A549 (cell line): ENCODE measurements at regions not wholly inside any gene's neighbourhood (a gene's known extent, or its start where the extent isn't known, plus 50 kb on each side); places are given as distances from the start of the nearest gene placed in this dataset.

Experiments
- CEBPB ChIP-seq, 2 experiments: fragments of >200 bp in 1 of 2; sonication (Bioruptor Twin) in 1 of 2; formaldehyde crosslinking in 1 of 2; IDR thresholded peaks; 2 replicates each; pipeline ENCODE4 v1.6.1; 2012 to 2016
- CHD4 ChIP-seq: fragments of 200-600 bp; sonication (generic); IDR thresholded peaks from 2 replicates; pipeline ENCODE4 v1.6.1; 2016; ENCODE audit warnings: antibody characterized with exemption, mild to moderate bottlenecking, borderline replicate concordance
- CTCF ChIP-seq: fragments of >200 bp; sonication (Bioruptor Twin); formaldehyde crosslinking; IDR thresholded peaks from 3 replicates; pipeline ENCODE4 v1.5.1; 2016
- FOSB ChIP-seq: fragments of 250-450 bp; sonication (Bioruptor Pico); IDR thresholded peaks from 2 replicates; pipeline ENCODE4 v1.5.0; 2020; ENCODE audit warnings: mild to moderate bottlenecking, moderate library complexity
- GATA3 ChIP-seq: IDR thresholded peaks from 2 replicates; pipeline ENCODE4 v1.6.1; 2012; ENCODE audit warnings: borderline replicate concordance
- KDM1A ChIP-seq: fragments of 200-600 bp; sonication (generic); IDR thresholded peaks from 2 replicates; pipeline ENCODE4 v1.6.1; 2016; ENCODE audit warnings: low read depth, mild to moderate bottlenecking
- POLR2A ChIP-seq: IDR thresholded peaks from 2 replicates; pipeline ENCODE4 v1.6.1; 2012; ENCODE audit warnings: mild to moderate bottlenecking, low read length
- RAD21 ChIP-seq, 2 experiments: fragments of >200 bp in 1 of 2; sonication (Bioruptor Twin) in 1 of 2; formaldehyde crosslinking in 1 of 2; IDR thresholded peaks in 1 of 2; conservative IDR thresholded peaks in 1 of 2; 2 replicates in 1 of 2; 3 replicates in 1 of 2; pipeline ENCODE4 v1.6.1; 2012 to 2018; ENCODE audit warnings: inconsistent platforms in 1 of 2
- RFX5 ChIP-seq: fragments of 450-650 bp; IDR thresholded peaks from 2 replicates; pipeline ENCODE4 v1.7.1; 2014; ENCODE audit warnings: antibody characterized with exemption, mild to moderate bottlenecking, moderate library complexity
- RNF2 ChIP-seq: fragments of 200-600 bp; sonication (generic); IDR thresholded peaks from 2 replicates; pipeline ENCODE4 v1.6.1; 2016; ENCODE audit warnings: low read depth, mild to moderate bottlenecking, antibody characterized with exemption, moderate library complexity, borderline replicate concordance
- ZSCAN20 ChIP-seq: fragments of 250-450 bp; sonication (Bioruptor Pico); IDR thresholded peaks from 2 replicates; pipeline ENCODE4 v1.8.0; 2022; ENCODE audit warnings: mild to moderate bottlenecking, moderate library complexity

GRCh38 chr1:201637282-201638079 lies 98.6 kb downstream of the NAV1 start:
- TF ChIP-seq ZSCAN20 (CRISPR knock-in tag) (no peak), FOSB (CRISPR knock-in tag) (no peak), RFX5 (no peak), CTCF (no peak), RNF2 (no peak), RAD21 (conservative IDR thresholded peaks at IDR 0.05 in 1 of 2, IDR thresholded peaks at IDR 0.05 in 1 of 2) (no peak), CHD4 (no peak), POLR2A (no peak), GATA3 (no peak), KDM1A (no peak), CEBPB (IDR thresholded peaks at IDR 0.05) (no peak)
